GM12892 (cell line): ENCODE measurements at regions not wholly inside any gene's neighbourhood (a gene's known extent, or its start where the extent isn't known, plus 50 kb on each side); places are given as distances from the start of the nearest gene placed in this dataset.

Experiments
- POLR2A ChIP-seq: IDR thresholded peaks from 2 replicates; pipeline ENCODE4 v1.6.1; 2011; ENCODE audit warnings: low read depth, low read length, control low read depth
- POLR2AphosphoS5 ChIP-seq: IDR thresholded peaks from 2 replicates; pipeline ENCODE4 v1.6.1; 2011; ENCODE audit warnings: low read depth, low read length, control low read depth
- TAF1 ChIP-seq: IDR thresholded peaks from 2 replicates; pipeline ENCODE4 v1.6.1; 2011; ENCODE audit warnings: low read depth, mild to moderate bottlenecking, control low read depth, low read length, borderline replicate concordance

DNA sequence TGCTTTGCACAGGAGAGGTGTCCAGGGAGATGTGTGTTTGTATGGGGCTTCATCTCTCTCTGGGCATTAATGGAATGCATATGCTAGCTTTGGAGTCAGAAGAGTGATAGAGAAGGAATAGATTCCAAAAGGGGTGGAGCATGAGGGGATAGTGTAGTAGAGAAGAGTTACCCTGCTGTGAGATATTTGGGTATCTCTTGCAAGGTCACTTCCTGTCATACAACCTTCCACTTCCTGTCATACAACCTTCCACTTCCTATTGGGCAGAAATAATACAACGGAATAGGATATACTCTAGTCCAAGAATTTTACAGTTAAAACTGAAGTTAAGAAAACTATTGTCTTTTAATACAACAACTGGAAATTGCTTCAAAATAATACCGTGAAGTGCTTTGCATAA, 351.8 kb upstream of the FMN2 start:
- no peak for TF ChIP-seq POLR2A
- no peak for TF ChIP-seq TAF1
- TF ChIP-seq POLR2AphosphoS5 = no peak
